Osteocyte (in vitro differentiated cells): ENCODE measurements at regions not wholly inside any gene's neighbourhood (a gene's known extent, or its start where the extent isn't known, plus 50 kb on each side); places are given as distances from the start of the nearest gene placed in this dataset.

ENCODE experiments used
- DNase-seq: peaks from one replicate; pipeline ENCODE4 v3.0.0; 2021; ENCODE audit warnings: mixed read lengths; ENCODE audit not compliant: unreplicated experiment; ENCODE audit errors: extremely low spot score
- H3K27ac Mint-ChIP-seq: one replicate; pipeline ENCODE4 v1.8.0; 2021; ENCODE audit warnings: mild to moderate bottlenecking, mixed read lengths; ENCODE audit not compliant: unreplicated experiment
- H3K27me3 Mint-ChIP-seq: one replicate; pipeline ENCODE4 v1.8.0; 2021; ENCODE audit warnings: mixed read lengths; ENCODE audit not compliant: unreplicated experiment
- H3K36me3 Mint-ChIP-seq: one replicate; pipeline ENCODE4 v1.8.0; 2021; ENCODE audit warnings: mixed read lengths; ENCODE audit not compliant: unreplicated experiment
- H3K4me1 Mint-ChIP-seq: one replicate; pipeline ENCODE4 v1.8.0; 2021; ENCODE audit warnings: mixed read lengths; ENCODE audit not compliant: unreplicated experiment
- H3K4me3 Mint-ChIP-seq: one replicate; pipeline ENCODE4 v1.8.0; 2021; ENCODE audit warnings: mild to moderate bottlenecking, moderate library complexity, mixed read lengths; ENCODE audit not compliant: unreplicated experiment
- H3K9me3 Mint-ChIP-seq: one replicate; pipeline ENCODE4 v1.8.0; 2021; ENCODE audit warnings: mixed read lengths; ENCODE audit not compliant: unreplicated experiment
- CTCF ChIP-seq: fragments of 200-600 bp; sonication (generic); IDR thresholded peaks from 2 replicates; pipeline ENCODE4 v1.5.0; 2021; ENCODE audit warnings: antibody characterized with exemption, mild to moderate bottlenecking, moderate library complexity

GRCh38 chr7:131955679-131956078 is 399.3 kb upstream of the PODXL start:
- DNase-seq = peak; percentile 21
- Mint-ChIP-seq H3K4me1 (peaks cover 11% of the 10 kb centered on the region), H3K27me3 (peaks cover 47% of the 10 kb centered on the region), H3K27ac (no peak overlapping the region), H3K4me3 (no peak overlapping the region), H3K36me3 (no peaks in the 10 kb centered on the region), H3K9me3 (no peaks in the 10 kb centered on the region)
- no peak for TF ChIP-seq CTCF

- no peaks in the 10 kb centered on the region for H3K9me3 Mint-ChIP-seq
- H3K36me3 Mint-ChIP-seq = no peaks in the 10 kb centered on the region
- no peak for TF ChIP-seq CTCF
- H3K4me1 Mint-ChIP-seq = peaks cover 16% of the 10 kb centered on the region
- H3K27me3 Mint-ChIP-seq = peaks cover 28% of the 10 kb centered on the region
- no peak overlapping the region for H3K4me3 Mint-ChIP-seq
- H3K27ac Mint-ChIP-seq = no peak overlapping the region
- no peak for DNase-seq
Observed at GRCh38 chr7:131953184-131953583, 396.8 kb upstream of the PODXL start.

- H3K36me3 Mint-ChIP-seq = no peaks in the 10 kb centered on the region
- no peak for TF ChIP-seq CTCF
- no peaks in the 10 kb centered on the region for H3K9me3 Mint-ChIP-seq
- H3K4me1 Mint-ChIP-seq = peaks cover 16% of the 10 kb centered on the region
- no peak for DNase-seq
- H3K27ac Mint-ChIP-seq = no peak overlapping the region
- peaks cover 22% of the 10 kb centered on the region for H3K27me3 Mint-ChIP-seq
- no peak overlapping the region for H3K4me3 Mint-ChIP-seq
Observed at GRCh38 chr7:131952365-131952764, 395.9 kb upstream of the PODXL start.

- DNase-seq = no peak
- H3K36me3 Mint-ChIP-seq = no peaks in the 10 kb centered on the region
- no peak overlapping the region for H3K4me3 Mint-ChIP-seq
- H3K27ac Mint-ChIP-seq = no peak overlapping the region
- H3K4me1 Mint-ChIP-seq = peaks cover 17% of the 10 kb centered on the region
- TF ChIP-seq CTCF = no peak
- peaks cover 13% of the 10 kb centered on the region for H3K27me3 Mint-ChIP-seq
- H3K9me3 Mint-ChIP-seq = no peaks in the 10 kb centered on the region
Observed at GRCh38 chr7:131950758-131951157, 394.3 kb upstream of the PODXL start.

GRCh38 chr7:131949659-131950058 is 393.2 kb upstream of the PODXL start:
- Mint-ChIP-seq H3K27ac (no peak overlapping the region), H3K27me3 (peaks cover 8% of the 10 kb centered on the region), H3K4me1 (peaks cover 22% of the 10 kb centered on the region), H3K9me3 (no peaks in the 10 kb centered on the region), H3K4me3 (no peak overlapping the region), H3K36me3 (no peaks in the 10 kb centered on the region)
- TF ChIP-seq CTCF = no peak
- no peak for DNase-seq
